Psoas muscle (tissue), 7 donors: ENCODE measurements at regions not wholly inside any gene's neighbourhood (a gene's known extent, or its start where the extent isn't known, plus 50 kb on each side); places are given as distances from the start of the nearest gene placed in this dataset.

Source experiments
- ATAC-seq, 4 donors: fragments of 200-7000 bp; cut with Tn5 transposase; one replicate each; pipeline ENCODE4 v1.9.1; 2020; ENCODE audit warnings: moderate library complexity in 3 of 4, mild to moderate bottlenecking in 2 of 4
- DNase-seq, 2 donors: peaks; one replicate each; pipeline ENCODE4 v3.0.0-alpha.2; 2020
- H3K27ac ChIP-seq: fragments of 200-600 bp; one replicate; pipeline ENCODE4 v1.8.0; 2022
- H3K27me3 ChIP-seq, 3 donors: fragments of 200-600 bp in 1 of 3; one replicate each; pipeline versions ENCODE4 v1.6.1 to v1.8.0; 2013 to 2022; ENCODE audit warnings: low read length in 2 of 3, mild to moderate bottlenecking in 2 of 3, moderate library complexity in 1 of 3; ENCODE audit not compliant: insufficient read depth in 3 of 3
- H3K36me3 ChIP-seq, 2 donors: fragments of 200-600 bp in 1 of 2; one replicate each; pipeline versions ENCODE4 v1.6.1 to v1.8.0; 2013 to 2022; ENCODE audit warnings: low read depth in 1 of 2, mild to moderate bottlenecking in 1 of 2, moderate library complexity in 1 of 2; ENCODE audit not compliant: insufficient read depth in 1 of 2
- H3K4me1 ChIP-seq: fragments of 200-600 bp; one replicate; pipeline ENCODE4 v1.8.0; 2022
- H3K4me3 ChIP-seq: fragments of 200-600 bp; one replicate; pipeline ENCODE4 v1.8.0; 2022; ENCODE audit warnings: mild to moderate bottlenecking
- H3K9me3 ChIP-seq: fragments of 200-600 bp; one replicate; pipeline ENCODE4 v1.8.0; 2022
- CTCF ChIP-seq: fragments of 200-600 bp; IDR thresholded peaks from one replicate; pipeline ENCODE4 v1.8.0; 2022; ENCODE audit warnings: antibody characterized with exemption
- WGBS, 3 donors: extraction: QIAGEN DNeasy Blood & Tissue Kit; methylation state at CpG; one replicate each; pipeline versions ENCODE4 v1.1.6 to v1.1.7; 2013; 5-methylcytosine and 5-hydroxymethylcytosine counted together
- intact Hi-C, 2 donors: fragments of 100-400 bp; cut with DNase I; formaldehyde crosslinking; loops; one replicate each; pipeline versions ENCODE4 v1.11.0 to v1.14.2; 2022
- donor health status: healthy with polysubstance abuse.
- donor health status: DM: no; HTN: no; CAD: no; lungs with moderate emphysema.
- donor health status: Bipolar disorder and iron deficiency.
- donor health status: healthy.
- donor health status: DM: yes; HTN: yes; CAD: no.
- donor health status: DM: no; HTN: no; CAD: no.
- donor health status: DM: yes; HTN: yes; CAD: no.

GRCh38 chr2:239825705-239825979, 199.5 kb downstream of the NDUFA10 start:
- no peak overlapping the region for H3K27ac ChIP-seq
- intact Hi-C loops: no loop called here
- no peak for TF ChIP-seq CTCF
- H3K4me1 ChIP-seq: no peaks in the 10 kb centered on the region
- no peak for ATAC-seq
- H3K4me3 ChIP-seq: no peak overlapping the region
- 87 to 89% (median 88%) methylated on average over 5 of the region's 5 CpGs for WGBS, 3 donors
- H3K27me3 ChIP-seq: peaks cover 0 to 16% (median 3%) of the 10 kb centered on the region in 3 donors
- no peaks in the 10 kb centered on the region for H3K36me3 ChIP-seq
- H3K9me3 ChIP-seq: no peaks in the 10 kb centered on the region
- no peak for DNase-seq

GRCh38 chr2:239824866-239825704, 200.1 kb downstream of the NDUFA10 start:
- no peak overlapping the region for H3K4me3 ChIP-seq
- no peaks in the 10 kb centered on the region for H3K4me1 ChIP-seq
- ATAC-seq (no peak), DNase-seq (no peak)
- intact Hi-C loops: no loop called here
- TF ChIP-seq CTCF: no peak
- H3K27ac ChIP-seq: no peak overlapping the region
- H3K36me3 ChIP-seq: no peaks in the 10 kb centered on the region
- 90 to 92% (median 90%) methylated on average over 17 of the region's 17 CpGs for WGBS, 3 donors
- peaks cover 0 to 16% (median 3%) of the 10 kb centered on the region in 3 donors for H3K27me3 ChIP-seq
- H3K9me3 ChIP-seq: no peaks in the 10 kb centered on the region

- H3K27ac ChIP-seq: no peak overlapping the region
- no peaks in the 10 kb centered on the region for H3K4me1 ChIP-seq
- H3K27me3 ChIP-seq: peaks cover 0 to 20% (median 3%) of the 10 kb centered on the region in 3 donors
- DNase-seq: no peak
- no peaks in the 10 kb centered on the region for H3K36me3 ChIP-seq
- ATAC-seq: no peak
- no peak for TF ChIP-seq CTCF
- no peaks in the 10 kb centered on the region for H3K9me3 ChIP-seq
- H3K4me3 ChIP-seq: no peak overlapping the region
- intact Hi-C loops: no loop called here
- 47 to 53% (median 49%) methylated on average over 11 of the region's 11 CpGs for WGBS, 3 donors
These were observed 201.0 kb downstream of the NDUFA10 start for GRCh38 chr2:239824046-239824694.

- intact Hi-C loops: no loop called here
- Histone ChIP-seq H3K4me3 (no peak overlapping the region), H3K27ac (no peak overlapping the region), H3K4me1 (no peaks in the 10 kb centered on the region), H3K36me3 (no peaks in the 10 kb centered on the region), H3K27me3 (peaks cover 0 to 22% (median 4%) of the 10 kb centered on the region in 3 donors), H3K9me3 (no peaks in the 10 kb centered on the region)
- no peak for TF ChIP-seq CTCF
- ATAC-seq (no peak), DNase-seq (no peak)
- 91 to 92% (median 92%) methylated on average over 16 of the region's 16 CpGs for WGBS, 3 donors
These were observed 202.9 kb downstream of the NDUFA10 start for GRCh38 chr2:239822146-239822831.
